K562 (cell line): ENCODE measurements at regions not wholly inside any gene's neighbourhood (a gene's known extent, or its start where the extent isn't known, plus 50 kb on each side); places are given as distances from the start of the nearest gene placed in this dataset.

ENCODE experiments used
- ATAC-seq: fragments of 200-7000 bp; cut with Tn5 transposase; 3 replicates; pipeline ENCODE4 v1.9.1; 2020; ENCODE audit warnings: moderate library complexity
- BruUV-seq: library from RNA; stranded (reverse); fragments of 400-500 nt; replicated peaks from 2 replicates; lab custom pipeline; 2021; lab: Mats Ljungman, UMichigan
- CTCF ChIA-PET: fragments of 300-600 bp; formaldehyde crosslinking; extraction: SDS; loops from one replicate; lab custom pipeline; 2021; ENCODE audit warnings: low intra/inter-chr PET ratio; lab: Yijun Ruan, JAX
- POLR2A ChIA-PET: fragments of 300-600, 350-650 bp; sonication (Branson Sonifier 250); formaldehyde crosslinking; extraction: SDS; loops from one replicate; lab custom pipeline; 2021; ENCODE audit warnings: antibody characterized with exemption, inconsistent platforms; lab: Yijun Ruan, JAX
- DNase-seq, 4 experiments: peaks; one replicate each; pipeline versions ENCODE4 v3.0.0 to v3.0.0-alpha.2; 2011 to 2018; ENCODE audit warnings: low spot score in 3 of 4, mixed read lengths in 3 of 4; ENCODE audit errors: extremely low read depth in 1 of 4
- FAIRE-seq: peaks from 2 replicates; lab custom pipeline; 2011; peaks lifted over from hg19 to GRCh38; lab: Jason Lieb, UNC
- H2AFZ ChIP-seq: 2 replicates; pipeline ENCODE4 v1.6.0; 2011; ENCODE audit warnings: low read depth, low read length, control low read depth, inconsistent platforms
- H3K27ac ChIP-seq: fragments of 200-600 bp; 3 replicates; pipeline ENCODE4 v1.8.0; 2011; ENCODE audit warnings: low read depth, mild to moderate bottlenecking, control low read depth, inconsistent platforms, low read length, moderate library complexity, mixed read lengths; ENCODE audit errors: extremely low read depth
- H3K27me3 ChIP-seq, 2 experiments: fragments of 300-600 bp in 1 of 2; 2 replicates in 1 of 2; 3 replicates in 1 of 2; pipeline versions ENCODE4 v1.6.0 to v1.8.0; 2011; ENCODE audit warnings: inconsistent platforms in 2 of 2, low read length in 2 of 2, mild to moderate bottlenecking in 1 of 2, mixed read lengths in 1 of 2, moderate library complexity in 1 of 2; ENCODE audit not compliant: control insufficient read depth in 2 of 2, insufficient read depth in 2 of 2
- H3K36me3 ChIP-seq: fragments of 300-600 bp; 3 replicates; pipeline ENCODE4 v1.8.0; 2011; ENCODE audit warnings: mild to moderate bottlenecking, low read length, inconsistent platforms; ENCODE audit not compliant: control insufficient read depth, insufficient read depth
- H3K4me1 ChIP-seq, 2 experiments: fragments of 200-600 bp in 1 of 2; replicated peaks in 1 of 2; 2 replicates in 1 of 2; 3 replicates in 1 of 2; pipeline versions ENCODE4 v1.5.1 to v1.8.0; 2011; ENCODE audit warnings: inconsistent platforms in 2 of 2, low read length in 2 of 2, mild to moderate bottlenecking in 1 of 2, mixed read lengths in 1 of 2, moderate library complexity in 1 of 2; ENCODE audit not compliant: control insufficient read depth in 2 of 2, insufficient read depth in 2 of 2
- H3K4me2 ChIP-seq: 2 replicates; pipeline ENCODE4 v1.6.1; 2011; ENCODE audit warnings: low read length, control low read depth, inconsistent platforms, mixed read lengths; ENCODE audit not compliant: insufficient read depth
- H3K4me3 ChIP-seq: fragments of 200-600 bp; sonication (generic), shearing (Covaris generic); 2 replicates; pipeline ENCODE4 v1.5.1; 2016; ENCODE audit warnings: control low read depth, inconsistent platforms
- H3K79me2 ChIP-seq: fragments of 200-600 bp; 3 replicates; pipeline ENCODE4 v1.8.0; 2011; ENCODE audit warnings: low read length, inconsistent platforms; ENCODE audit not compliant: control insufficient read depth, insufficient read depth
- H3K9ac ChIP-seq, 2 experiments: 2 replicates each; pipeline versions ENCODE4 v1.6.0 to v1.6.1; 2011; ENCODE audit warnings: low read depth in 2 of 2, low read length in 2 of 2, control low read depth in 1 of 2, inconsistent platforms in 1 of 2, mild to moderate bottlenecking in 1 of 2, mixed read lengths in 1 of 2; ENCODE audit not compliant: insufficient read depth in 1 of 2
- H3K9me1 ChIP-seq: one replicate; pipeline ENCODE4 v1.6.0; 2011; ENCODE audit warnings: inconsistent platforms, mild to moderate bottlenecking, low read length, moderate library complexity; ENCODE audit not compliant: control insufficient read depth, insufficient read depth
- H3K9me3 ChIP-seq: replicated peaks from 2 replicates; pipeline ENCODE4 v1.5.1; 2011; ENCODE audit warnings: low read depth, low read length, inconsistent platforms; ENCODE audit not compliant: control insufficient read depth, insufficient read depth
- H4K20me1 ChIP-seq: replicated peaks from 2 replicates; pipeline ENCODE4 v1.6.1; 2011; ENCODE audit warnings: low read length, inconsistent platforms, mixed read lengths; ENCODE audit not compliant: control insufficient read depth, insufficient read depth
- EZH2 ChIP-seq: IDR thresholded peaks from 2 replicates; pipeline ENCODE4 v1.6.1; 2012; ENCODE audit warnings: low read depth, mild to moderate bottlenecking, inconsistent platforms, low read length, borderline replicate concordance
- GATA2 ChIP-seq: sonication (generic); formaldehyde crosslinking; IDR thresholded peaks from 2 replicates; pipeline ENCODE4 v1.4.0; 2020; ENCODE audit warnings: mild to moderate bottlenecking, missing genetic modification reagents
- HNRNPLL ChIP-seq: fragments of 200-400 bp; formaldehyde crosslinking; IDR thresholded peaks from 2 replicates; pipeline ENCODE4 v1.6.1; 2017; ENCODE audit warnings: low read length, low read depth, mild to moderate bottlenecking; ENCODE audit not compliant: poor library complexity, severe bottlenecking
- NR1H2 ChIP-seq: sonication (generic); formaldehyde crosslinking; IDR thresholded peaks from 2 replicates; pipeline ENCODE4 v1.4.0; 2020; ENCODE audit warnings: mild to moderate bottlenecking, missing genetic modification reagents
- POLR3G ChIP-seq: IDR thresholded peaks from 2 replicates; pipeline ENCODE4 v1.6.1; 2011; ENCODE audit not compliant: insufficient read length, insufficient replicate concordance; ENCODE audit errors: extremely low read depth
- PRPF4 ChIP-seq: fragments of 200-400 bp; formaldehyde crosslinking; IDR thresholded peaks from one replicate; pipeline ENCODE4 v1.6.1; 2017; ENCODE audit warnings: low read length, low read depth, mild to moderate bottlenecking; ENCODE audit not compliant: insufficient read depth, poor library complexity, severe bottlenecking
- SAFB2 ChIP-seq: fragments of 200-400 bp; formaldehyde crosslinking; IDR thresholded peaks from 2 replicates; pipeline ENCODE4 v1.6.1; 2018; ENCODE audit warnings: borderline replicate concordance, low read length, low read depth, moderate library complexity; ENCODE audit not compliant: severe bottlenecking
- SP2 ChIP-seq: IDR thresholded peaks from 2 replicates; pipeline ENCODE4 v1.6.1; 2011; ENCODE audit warnings: mild to moderate bottlenecking, low read depth, low read length, moderate library complexity; ENCODE audit not compliant: poor library complexity, severe bottlenecking; ENCODE audit errors: extremely low read depth
- ZNF274 ChIP-seq: IDR thresholded peaks from 2 replicates; pipeline ENCODE4 v1.6.1; 2011; ENCODE audit warnings: low read depth, mild to moderate bottlenecking, low read length, moderate library complexity, borderline replicate concordance
- WGBS: fragments of 100-300 bp; shearing (Covaris generic); methylation state at CpG from one replicate; pipeline ENCODE4 v1.1.6; 2016; ENCODE audit warnings: low coverage, mixed read lengths; ENCODE audit not compliant: insufficient coverage; ENCODE audit errors: missing lambda C conversion rate; 5-methylcytosine and 5-hydroxymethylcytosine counted together
- in situ Hi-C: fragments of 300-500 bp; cut with MboI; formaldehyde crosslinking; loops from 4 replicates; pipeline ENCODE4 v1.15.0; 2018; ENCODE audit warnings: inconsistent platforms, mixed read lengths
- intact Hi-C: fragments of 100-400 bp; cut with micrococcal nuclease; formaldehyde crosslinking; loops from 2 replicates; pipeline ENCODE4 v1.14.2; 2022
- TF ChIP-seq, protein P1 (sequence below): IDR thresholded peaks from 2 replicates; pipeline ENCODE4 v1.6.1; 2011; ENCODE audit warnings: borderline replicate concordance, low read depth, mild to moderate bottlenecking, moderate library complexity, low read length; ENCODE audit not compliant: insufficient read depth, poor library complexity, severe bottlenecking
- TF ChIP-seq, protein P2 (sequence below): sonication (generic); formaldehyde crosslinking; IDR thresholded peaks from 2 replicates; pipeline ENCODE4 v1.8.1; 2022; ENCODE audit warnings: missing genetic modification reagents

DNA sequence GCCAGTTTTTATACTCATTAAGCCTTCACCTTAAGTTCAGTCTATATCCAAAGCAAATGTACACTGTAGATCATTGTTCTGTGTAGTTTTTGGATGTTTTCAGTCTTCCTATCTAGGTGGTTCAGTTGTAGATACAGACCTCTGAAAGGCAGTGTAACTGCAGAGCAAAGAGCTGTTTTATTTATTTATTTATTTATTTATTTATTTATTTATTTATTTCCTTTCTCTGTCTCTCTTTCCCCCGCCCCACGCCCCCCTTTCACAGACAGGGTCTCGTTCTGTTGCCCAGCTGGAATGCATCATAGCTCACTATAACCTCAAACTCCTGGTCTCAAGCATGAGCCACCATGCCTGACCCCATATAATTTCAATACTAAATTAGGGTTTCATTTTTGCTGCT is 281.8 kb upstream of the KLHL1 start (continued):
- TF ChIP-seq SAFB2 (no peak), SP2 (no peak)

DNA sequence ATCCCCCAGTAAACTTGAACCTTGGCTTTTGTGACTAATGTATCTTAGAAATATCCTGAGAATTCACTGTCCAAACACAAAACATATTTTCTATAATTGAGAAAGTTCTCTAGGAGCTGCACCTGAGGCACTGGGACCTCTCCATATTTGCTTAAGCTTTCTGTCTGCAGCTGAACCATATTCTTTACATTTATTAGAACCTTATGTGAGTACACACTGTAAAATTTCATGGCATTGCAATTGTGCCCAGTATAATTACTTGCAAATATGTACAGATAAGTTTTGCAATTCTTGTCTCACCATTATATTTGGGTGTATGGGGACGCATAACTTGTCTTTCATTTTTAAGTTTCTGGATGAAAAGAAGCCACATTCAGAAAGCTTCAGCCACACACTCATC is 280.7 kb upstream of the KLHL1 start:
- TF ChIP-seq POLR3G (no peak), GATA2 (CRISPR knock-in tag) (no peak)
- no peaks in the 10 kb centered on the region for H3K79me2 ChIP-seq
- no peak overlapping the region for H3K9ac ChIP-seq
- no peak overlapping the region for H2AFZ ChIP-seq
- no peak for DNase-seq
- no peaks in the 10 kb centered on the region for H3K36me3 ChIP-seq
- no peak overlapping the region for H3K4me3 ChIP-seq
- no peaks in the 10 kb centered on the region for H4K20me1 ChIP-seq
- WGBS: 0% methylated on average over 1 of the region's 1 CpG
- ChIA-PET CTCF (no interaction called here), POLR2A (no interaction called here)
- no peaks in the 10 kb centered on the region for H3K9me1 ChIP-seq
- H3K4me2 ChIP-seq: no peak overlapping the region
- BruUV-seq: no TSS peak
- H3K27ac ChIP-seq: no peak overlapping the region
- no peaks in the 10 kb centered on the region for H3K9me3 ChIP-seq
- intact Hi-C loops: no loop called here
- H3K4me1 ChIP-seq: no peaks in the 10 kb centered on the region
- no peaks in the 10 kb centered on the region for H3K27me3 ChIP-seq
- in situ Hi-C loops: no loop called here
- FAIRE-seq: no peak
- ATAC-seq: no peak

DNA sequence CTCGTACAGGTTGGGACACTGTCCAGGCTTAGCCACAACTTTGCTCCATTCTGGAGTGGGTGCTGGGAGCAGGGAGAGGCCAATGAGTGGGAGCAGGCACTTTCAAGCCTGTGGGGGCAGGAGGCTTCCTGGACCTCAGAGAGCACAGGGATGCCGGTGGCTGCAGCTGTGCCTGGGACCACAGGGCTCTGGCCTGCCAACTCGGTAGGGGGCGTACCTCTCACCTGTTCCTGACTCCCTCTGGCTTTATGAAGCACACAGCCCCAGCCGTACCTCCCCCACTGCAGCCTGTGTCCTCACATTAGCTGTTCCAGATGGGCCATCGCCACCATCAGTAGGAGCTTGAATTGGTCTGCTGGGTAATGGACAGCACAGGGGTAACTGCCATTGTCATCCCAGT is 278.7 kb upstream of the KLHL1 start:
- Histone ChIP-seq H3K9ac (no peak overlapping the region), H2AFZ (no peak overlapping the region), H3K4me1 (no peaks in the 10 kb centered on the region), H3K4me3 (no peak overlapping the region), H3K36me3 (no peaks in the 10 kb centered on the region), H3K9me3 (no peaks in the 10 kb centered on the region), H4K20me1 (no peaks in the 10 kb centered on the region), H3K9me1 (no peaks in the 10 kb centered on the region), H3K4me2 (no peak overlapping the region), H3K79me2 (no peaks in the 10 kb centered on the region), H3K27me3 (no peaks in the 10 kb centered on the region), H3K27ac (no peak overlapping the region)
- CTCF ChIA-PET: no interaction called here
- POLR2A ChIA-PET: no interaction called here
- no peak for ATAC-seq
- in situ Hi-C loops (no loop called here), intact Hi-C loops (no loop called here)
- WGBS: 0% methylated on average over 2 of the region's 6 CpGs
- FAIRE-seq: no peak
- no TSS peak for BruUV-seq
- DNase-seq: no peak
- no peak for TF ChIP-seq ZNF274
- no peak for TF ChIP-seq HNRNPLL
- TF ChIP-seq, protein P1, sequence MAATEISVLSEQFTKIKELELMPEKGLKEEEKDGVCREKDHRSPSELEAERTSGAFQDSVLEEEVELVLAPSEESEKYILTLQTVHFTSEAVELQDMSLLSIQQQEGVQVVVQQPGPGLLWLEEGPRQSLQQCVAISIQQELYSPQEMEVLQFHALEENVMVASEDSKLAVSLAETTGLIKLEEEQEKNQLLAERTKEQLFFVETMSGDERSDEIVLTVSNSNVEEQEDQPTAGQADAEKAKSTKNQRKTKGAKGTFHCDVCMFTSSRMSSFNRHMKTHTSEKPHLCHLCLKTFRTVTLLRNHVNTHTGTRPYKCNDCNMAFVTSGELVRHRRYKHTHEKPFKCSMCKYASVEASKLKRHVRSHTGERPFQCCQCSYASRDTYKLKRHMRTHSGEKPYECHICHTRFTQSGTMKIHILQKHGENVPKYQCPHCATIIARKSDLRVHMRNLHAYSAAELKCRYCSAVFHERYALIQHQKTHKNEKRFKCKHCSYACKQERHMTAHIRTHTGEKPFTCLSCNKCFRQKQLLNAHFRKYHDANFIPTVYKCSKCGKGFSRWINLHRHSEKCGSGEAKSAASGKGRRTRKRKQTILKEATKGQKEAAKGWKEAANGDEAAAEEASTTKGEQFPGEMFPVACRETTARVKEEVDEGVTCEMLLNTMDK: no peak
- TF ChIP-seq, protein P2, sequence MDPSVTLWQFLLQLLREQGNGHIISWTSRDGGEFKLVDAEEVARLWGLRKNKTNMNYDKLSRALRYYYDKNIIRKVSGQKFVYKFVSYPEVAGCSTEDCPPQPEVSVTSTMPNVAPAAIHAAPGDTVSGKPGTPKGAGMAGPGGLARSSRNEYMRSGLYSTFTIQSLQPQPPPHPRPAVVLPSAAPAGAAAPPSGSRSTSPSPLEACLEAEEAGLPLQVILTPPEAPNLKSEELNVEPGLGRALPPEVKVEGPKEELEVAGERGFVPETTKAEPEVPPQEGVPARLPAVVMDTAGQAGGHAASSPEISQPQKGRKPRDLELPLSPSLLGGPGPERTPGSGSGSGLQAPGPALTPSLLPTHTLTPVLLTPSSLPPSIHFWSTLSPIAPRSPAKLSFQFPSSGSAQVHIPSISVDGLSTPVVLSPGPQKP (CRISPR knock-in tag): no peak
- no peak for TF ChIP-seq PRPF4
- TF ChIP-seq NR1H2: no peak
- TF ChIP-seq EZH2: no peak
